ENCODE measurements at regions not wholly inside any gene's neighbourhood (a gene's known extent, or its start where the extent isn't known, plus 50 kb on each side); places are given as distances from the start of the nearest gene placed in this dataset.
"Not testable (repeated sequence)": the region's sequence is repeated elsewhere in the genome, so short reads cannot be mapped to it uniquely, and the experiment has no call there.

- DNase-seq: no peak
Observed at GRCh38 chr2:365367-366275, 77.7 kb upstream of the ALKAL2 start.

DNA sequence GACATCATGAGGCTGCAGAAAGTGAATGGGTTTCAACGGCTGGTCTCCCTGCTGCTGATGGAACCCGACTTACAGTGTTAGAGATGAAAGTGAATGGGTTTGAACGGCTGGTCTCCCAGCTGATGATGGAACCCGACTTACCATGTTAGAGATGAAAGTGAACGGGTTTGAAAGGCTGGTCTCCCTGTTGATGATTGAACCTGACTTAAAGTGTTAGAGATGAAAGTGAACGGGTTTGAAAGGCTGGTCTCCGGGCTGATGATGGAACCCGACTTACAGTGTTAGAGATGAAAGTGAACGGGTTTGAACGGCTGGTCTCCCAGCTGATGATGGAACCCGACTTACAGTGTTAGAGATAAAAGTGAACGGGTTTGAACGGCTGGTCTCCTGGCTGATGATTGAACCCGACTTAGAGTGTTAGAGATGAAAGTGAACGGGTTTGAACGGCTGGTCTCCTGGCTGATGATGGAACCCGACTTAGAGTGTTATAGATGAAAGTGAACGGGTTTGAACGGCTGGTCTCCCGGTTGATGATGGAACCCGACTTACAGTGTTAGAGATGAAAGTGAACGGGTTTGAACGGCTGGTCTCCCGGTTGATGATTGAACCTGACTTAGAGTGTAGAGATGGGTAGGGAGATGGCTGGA is 76.1 kb upstream of the ALKAL2 start:
- no peak for DNase-seq

- DNase-seq: no peak
Observed at GRCh38 chr2:362924-363323, 75.0 kb upstream of the ALKAL2 start.

DNA sequence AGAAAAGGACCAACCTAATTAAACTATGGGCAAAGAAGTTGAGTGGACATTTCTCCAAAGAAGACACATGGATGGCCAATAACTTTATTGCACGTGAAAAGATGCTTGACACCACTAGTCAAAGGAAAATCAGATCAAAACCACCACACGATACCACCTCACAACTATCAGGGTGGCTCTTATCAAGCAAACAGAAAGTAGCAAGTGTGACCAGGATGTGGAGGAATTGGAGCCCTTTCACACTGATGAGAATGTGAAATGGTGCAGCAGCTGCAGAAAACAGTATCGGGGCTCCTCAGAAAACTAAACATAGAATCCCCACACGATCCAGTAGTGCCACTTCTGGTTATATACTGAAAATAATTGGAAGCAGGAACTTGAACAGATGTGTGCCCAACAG is 72.2 kb upstream of the ALKAL2 start:
- DNase-seq: no peak

DNA sequence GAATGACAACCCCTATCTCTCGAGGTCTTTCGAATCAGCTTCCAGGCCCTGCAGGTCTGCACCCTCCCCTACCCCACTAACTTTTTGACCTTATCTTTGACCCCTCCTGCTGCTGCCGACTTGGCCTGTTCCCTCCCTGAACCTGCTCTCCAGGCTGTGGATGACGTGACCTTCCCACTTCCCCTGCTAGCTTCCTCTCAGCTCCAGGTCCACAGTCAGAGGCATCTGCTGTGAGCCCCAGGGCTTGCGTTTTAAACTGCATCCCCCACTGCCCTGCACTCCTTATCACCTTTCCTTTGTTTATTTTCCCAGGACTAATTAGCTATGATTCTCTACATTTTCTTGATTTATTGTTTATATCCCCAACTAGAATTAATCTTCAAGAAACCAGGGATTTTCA is 71.2 kb upstream of the ALKAL2 start:
- DNase-seq: no peak

DNA sequence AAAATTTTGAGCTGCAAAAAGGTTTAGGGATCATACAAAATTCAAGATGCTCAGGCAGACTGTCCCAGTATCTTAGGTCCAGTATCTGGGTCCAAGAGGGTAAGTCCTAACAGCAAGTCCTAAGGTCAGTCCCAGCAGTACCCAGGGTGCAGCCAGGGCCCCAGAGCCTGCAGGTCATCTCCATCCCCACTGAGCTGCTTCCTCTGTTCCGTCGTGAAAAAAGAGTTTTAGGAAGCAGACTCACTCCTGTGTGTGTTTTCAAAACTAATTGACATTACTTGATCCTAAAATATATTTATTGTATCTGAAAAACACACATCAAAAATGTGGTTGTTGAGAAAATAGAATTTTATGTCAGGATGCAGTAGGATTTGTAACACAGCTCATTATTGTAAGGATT is 69.9 kb upstream of the ALKAL2 start:
- DNase-seq: no peak

DNA sequence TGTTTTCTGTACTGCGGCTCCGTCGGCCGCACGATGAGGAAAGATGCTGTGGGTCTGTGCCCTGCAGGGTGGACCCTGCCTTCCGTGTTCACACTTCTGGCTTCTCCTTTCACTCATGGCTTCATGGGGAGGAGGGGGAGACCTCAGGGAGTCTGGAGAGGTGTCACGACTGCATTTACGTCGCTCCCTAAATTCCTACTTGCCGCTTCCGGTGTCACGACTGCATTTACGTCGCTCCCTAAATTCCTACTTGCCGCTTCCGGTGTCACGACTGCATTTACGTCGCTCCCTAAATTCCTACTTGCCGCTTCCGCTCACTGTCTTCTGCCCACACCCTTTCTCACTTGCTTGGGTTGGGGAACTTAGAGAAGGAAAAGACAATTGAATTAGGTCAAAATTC is 68.4 kb upstream of the ALKAL2 start:
- not testable (repeated sequence) for DNase-seq

GRCh38 chr2:355773-356172 is 67.9 kb upstream of the ALKAL2 start:
- no peak for DNase-seq

DNA sequence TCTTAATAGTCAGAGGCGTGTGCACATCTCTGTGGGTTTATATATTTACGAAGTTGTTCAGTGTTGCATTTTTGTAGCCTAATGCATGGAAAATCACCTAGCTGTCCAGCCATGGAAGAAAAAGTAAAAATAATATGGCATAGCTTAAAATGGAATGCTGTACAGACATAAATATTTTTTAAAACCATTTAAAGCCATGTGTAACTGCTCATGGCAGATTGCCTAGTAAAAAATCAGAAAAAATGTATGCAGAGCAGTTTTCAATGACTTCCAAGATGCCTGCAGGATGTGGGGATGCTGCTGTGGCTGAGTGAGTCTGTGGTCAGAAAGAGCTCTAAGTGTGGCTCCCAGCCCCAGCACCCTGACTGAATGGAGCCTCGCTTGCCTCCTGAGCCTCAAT is 64.8 kb upstream of the ALKAL2 start:
- no peak for DNase-seq

DNA sequence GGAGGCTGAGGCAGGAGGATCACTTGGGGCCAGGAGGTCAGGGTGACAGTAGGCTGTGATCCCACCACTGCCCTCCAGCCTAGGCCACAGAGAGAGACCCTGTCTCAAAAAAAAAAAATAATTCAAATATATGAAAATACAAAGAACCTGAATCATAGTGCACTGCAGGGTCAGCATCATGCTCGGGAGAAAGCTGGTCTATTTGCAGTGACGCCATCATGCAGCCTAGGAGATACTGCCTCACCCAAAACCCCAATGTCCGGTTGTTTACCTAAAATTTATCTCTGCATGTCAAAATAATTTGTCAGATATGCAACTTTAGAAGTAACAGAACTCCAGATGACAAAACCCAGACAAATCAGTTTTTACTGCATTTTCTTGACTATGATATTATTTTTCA is 61.5 kb upstream of the ALKAL2 start:
- no peak for DNase-seq

GRCh38 chr2:348361-348916 is 60.5 kb upstream of the ALKAL2 start:
- DNase-seq: no peak

GRCh38 chr2:344811-345210 is 56.9 kb upstream of the ALKAL2 start:
- DNase-seq: no peak

DNA sequence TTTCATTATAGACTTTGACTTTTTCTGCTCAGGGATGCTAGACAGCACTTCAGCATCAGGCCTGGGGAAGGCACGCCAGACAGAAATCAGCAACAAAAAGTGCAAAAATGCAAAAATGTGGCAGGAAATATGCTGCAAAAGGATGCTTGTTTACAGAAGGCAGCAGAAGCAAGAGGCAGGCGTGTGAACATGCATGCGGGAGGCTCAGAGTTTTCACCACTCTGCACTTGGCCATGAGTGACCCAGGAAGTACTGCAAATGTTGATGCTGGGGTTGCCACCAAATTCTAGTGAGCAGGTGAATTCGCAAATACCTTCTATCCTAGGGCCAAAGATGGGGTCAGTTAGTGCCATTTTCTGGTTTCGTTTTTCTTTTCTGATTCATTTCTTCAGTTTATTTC is 55.5 kb upstream of the ALKAL2 start:
- no peak for DNase-seq

DNA sequence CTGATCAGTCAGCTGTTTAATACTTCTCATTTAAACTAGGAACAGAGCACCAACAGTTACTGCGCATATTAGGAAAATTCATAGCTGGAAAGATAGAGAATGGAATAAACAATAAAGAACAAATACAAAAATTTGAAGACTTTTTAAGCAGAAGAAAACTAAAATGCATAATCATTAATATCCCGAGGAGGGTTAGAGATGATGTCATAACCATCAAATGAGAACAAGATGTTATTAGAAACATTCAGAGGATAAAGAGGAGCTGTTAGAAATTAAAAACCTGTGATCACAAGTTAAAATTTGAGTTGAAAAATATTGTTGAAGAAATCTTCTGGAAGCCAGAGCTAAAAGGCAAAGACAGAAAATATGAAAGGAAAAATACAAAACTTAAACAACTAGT is 54.0 kb upstream of the ALKAL2 start:
- no peak for DNase-seq

- no peak for DNase-seq
Observed at GRCh38 chr2:341017-341542, 53.2 kb upstream of the ALKAL2 start.

Measured in activated CD8-positive, alpha-beta memory T cell treated with anti-CD3 and anti-CD28 coated beads, Interleukin-2, amount 50 U/mL, for 4 hours (primary cell).